ENCODE measurements at regions not wholly inside any gene's neighbourhood (a gene's known extent, or its start where the extent isn't known, plus 50 kb on each side); places are given as distances from the start of the nearest gene placed in this dataset.

DNA sequence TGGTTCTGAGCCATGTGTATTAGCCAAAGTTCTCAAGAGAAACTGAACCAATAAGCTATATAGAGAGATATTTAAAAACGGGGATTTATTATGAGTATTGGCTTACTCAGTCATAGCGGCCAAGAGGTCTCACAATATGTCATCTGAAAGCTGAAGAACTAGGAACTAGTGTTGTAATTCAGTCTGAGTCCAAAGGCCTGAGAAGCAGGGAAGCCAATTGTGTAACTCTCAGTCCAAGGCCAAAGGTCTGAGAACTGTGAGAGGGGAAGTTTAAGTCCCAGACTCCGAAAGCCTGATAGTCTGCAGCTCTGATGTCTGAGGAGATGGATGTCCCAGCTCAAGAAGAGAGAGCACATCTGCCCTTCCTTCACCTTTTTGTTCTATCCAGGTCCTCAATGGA lies 344.8 kb upstream of the USP15 start:
- no peak overlapping the region for H3K4me3 ChIP-seq (ENCODE audit: low read depth, low read length)
- DNase-seq (ENCODE audit: low read depth) = no peak
- TF ChIP-seq, protein P1, sequence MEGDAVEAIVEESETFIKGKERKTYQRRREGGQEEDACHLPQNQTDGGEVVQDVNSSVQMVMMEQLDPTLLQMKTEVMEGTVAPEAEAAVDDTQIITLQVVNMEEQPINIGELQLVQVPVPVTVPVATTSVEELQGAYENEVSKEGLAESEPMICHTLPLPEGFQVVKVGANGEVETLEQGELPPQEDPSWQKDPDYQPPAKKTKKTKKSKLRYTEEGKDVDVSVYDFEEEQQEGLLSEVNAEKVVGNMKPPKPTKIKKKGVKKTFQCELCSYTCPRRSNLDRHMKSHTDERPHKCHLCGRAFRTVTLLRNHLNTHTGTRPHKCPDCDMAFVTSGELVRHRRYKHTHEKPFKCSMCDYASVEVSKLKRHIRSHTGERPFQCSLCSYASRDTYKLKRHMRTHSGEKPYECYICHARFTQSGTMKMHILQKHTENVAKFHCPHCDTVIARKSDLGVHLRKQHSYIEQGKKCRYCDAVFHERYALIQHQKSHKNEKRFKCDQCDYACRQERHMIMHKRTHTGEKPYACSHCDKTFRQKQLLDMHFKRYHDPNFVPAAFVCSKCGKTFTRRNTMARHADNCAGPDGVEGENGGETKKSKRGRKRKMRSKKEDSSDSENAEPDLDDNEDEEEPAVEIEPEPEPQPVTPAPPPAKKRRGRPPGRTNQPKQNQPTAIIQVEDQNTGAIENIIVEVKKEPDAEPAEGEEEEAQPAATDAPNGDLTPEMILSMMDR (IDR thresholded peaks at IDR 0.05; ENCODE audit: low read depth, low read length, missing control alignments) = no peak

GRCh38 chr12:61916831-61917230 lies 343.4 kb upstream of the USP15 start:
- no peak overlapping the region for H3K4me3 ChIP-seq (ENCODE audit: low read depth, low read length)
- TF ChIP-seq, protein P1 (IDR thresholded peaks at IDR 0.05; ENCODE audit: low read depth, low read length, missing control alignments) = no peak
- DNase-seq (ENCODE audit: low read depth) = no peak

DNA sequence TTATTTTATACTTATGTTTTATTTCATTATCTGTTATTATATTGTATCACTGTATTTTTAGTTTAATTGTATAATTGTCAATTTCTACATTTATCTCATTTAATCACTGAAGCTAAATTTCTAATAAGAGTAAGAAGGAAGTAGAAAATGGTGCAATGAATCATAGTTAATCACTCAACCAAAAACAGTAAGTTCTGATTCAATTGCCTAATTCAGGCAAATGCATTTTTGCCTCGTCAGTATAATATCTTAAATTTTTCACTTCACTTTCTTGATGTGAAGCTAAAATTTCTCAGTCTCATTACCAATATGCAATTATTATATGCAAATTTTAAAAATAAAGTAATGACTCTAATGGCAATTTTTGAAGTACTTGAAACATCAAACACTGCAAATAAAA lies 340.5 kb upstream of the USP15 start:
- TF ChIP-seq, protein P1 (IDR thresholded peaks at IDR 0.05; ENCODE audit: low read depth, low read length, missing control alignments) = no peak
- H3K4me3 ChIP-seq (ENCODE audit: low read depth, low read length) = no peak overlapping the region
- DNase-seq (ENCODE audit: low read depth) = no peak

DNA sequence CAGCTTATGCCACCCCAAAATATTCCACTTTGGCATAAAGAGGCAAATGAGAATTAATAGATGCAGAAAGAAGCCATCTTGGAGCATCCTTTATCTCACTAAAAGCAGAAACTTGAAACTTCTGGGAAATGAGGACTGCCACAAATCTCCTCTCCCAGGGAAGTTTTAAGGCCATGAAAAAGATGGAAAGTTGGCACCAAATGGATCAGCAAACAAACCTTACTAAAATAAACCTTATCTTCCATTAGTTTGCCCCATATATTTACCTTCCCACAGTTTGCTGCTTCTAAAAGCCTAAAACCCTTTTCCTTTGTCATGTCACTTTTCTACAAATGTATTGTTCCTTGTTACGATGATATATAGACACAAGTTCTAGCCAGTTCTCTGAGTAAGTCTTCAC lies 340.0 kb upstream of the USP15 start:
- no peak for DNase-seq (ENCODE audit: low read depth)
- TF ChIP-seq, protein P1 (IDR thresholded peaks at IDR 0.05; ENCODE audit: low read depth, low read length, missing control alignments) = no peak
- H3K4me3 ChIP-seq (ENCODE audit: low read depth, low read length) = no peak overlapping the region

DNA sequence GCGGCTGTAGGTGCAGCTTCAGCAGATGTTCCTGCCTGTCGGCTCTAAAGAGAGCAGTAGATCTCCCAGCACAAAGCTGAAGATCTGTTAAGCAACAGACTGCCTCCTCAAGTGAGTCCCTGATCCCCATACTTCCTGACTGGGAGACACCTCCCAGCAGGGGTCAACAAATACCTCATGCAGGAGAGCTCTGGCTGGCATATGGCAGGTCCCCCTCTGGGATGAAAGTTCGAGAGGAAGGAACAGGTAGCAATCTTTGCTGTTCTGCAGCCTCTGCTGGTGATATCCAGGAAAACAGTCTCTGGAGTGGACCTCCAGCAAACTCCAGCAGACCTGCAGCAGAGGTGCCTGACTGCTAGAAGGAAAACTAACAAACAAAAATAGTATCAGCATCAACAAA lies 337.1 kb upstream of the USP15 start:
- no peak overlapping the region for H3K4me3 ChIP-seq (ENCODE audit: low read depth, low read length)
- TF ChIP-seq, protein P1 (IDR thresholded peaks at IDR 0.05; ENCODE audit: low read depth, low read length, missing control alignments) = no peak
- DNase-seq (ENCODE audit: low read depth) = no peak

GRCh38 chr12:61934564-61934963 lies 325.6 kb upstream of the USP15 start:
- no peak overlapping the region for H3K4me3 ChIP-seq (ENCODE audit: low read depth, low read length)
- TF ChIP-seq, protein P1 (IDR thresholded peaks at IDR 0.05; ENCODE audit: low read depth, low read length, missing control alignments) = no peak
- no peak for DNase-seq (ENCODE audit: low read depth)

DNA sequence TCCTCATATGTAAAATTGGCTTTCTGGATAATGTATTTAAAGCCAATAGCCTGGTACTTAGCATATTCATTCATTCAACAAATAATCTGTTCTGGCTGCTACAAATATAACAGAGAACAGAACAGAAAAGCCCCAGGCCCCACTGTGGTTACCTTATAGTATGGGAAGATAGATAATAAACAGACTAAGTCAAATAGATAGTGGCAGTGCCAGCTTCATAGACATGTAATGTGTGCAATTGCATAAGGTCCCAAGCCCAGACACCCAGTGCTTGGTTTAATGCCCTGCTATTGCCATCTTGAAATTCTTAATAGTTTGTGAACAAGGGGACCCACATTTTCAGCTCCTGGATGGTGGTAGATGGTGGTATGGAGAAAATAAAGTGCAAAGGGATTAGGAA lies 320.2 kb upstream of the USP15 start:
- no peak overlapping the region for H3K4me3 ChIP-seq (ENCODE audit: low read depth, low read length)
- TF ChIP-seq, protein P1 (IDR thresholded peaks at IDR 0.05; ENCODE audit: low read depth, low read length, missing control alignments) = no peak
- no peak for DNase-seq (ENCODE audit: low read depth)
